ENCODE measurements at regions not wholly inside any gene's neighbourhood (a gene's known extent, or its start where the extent isn't known, plus 50 kb on each side); places are given as distances from the start of the nearest gene placed in this dataset.

- no peak for TF ChIP-seq CTCF (conservative IDR thresholded peaks at IDR 0.05; ENCODE audit: low read depth, low read length)
- TF ChIP-seq EZH2 (IDR thresholded peaks at IDR 0.05; ENCODE audit: borderline replicate concordance, low read depth, low read length, poor library complexity, severe bottlenecking): no peak
Observed at GRCh38 chr3:175969456-175969855, 1110.3 kb downstream of the NAALADL2 start.
